ENCODE measurements at regions not wholly inside any gene's neighbourhood (a gene's known extent, or its start where the extent isn't known, plus 50 kb on each side); places are given as distances from the start of the nearest gene placed in this dataset.
"Not testable (repeated sequence)": the region's sequence is repeated elsewhere in the genome, so short reads cannot be mapped to it uniquely, and the experiment has no call there.

DNA sequence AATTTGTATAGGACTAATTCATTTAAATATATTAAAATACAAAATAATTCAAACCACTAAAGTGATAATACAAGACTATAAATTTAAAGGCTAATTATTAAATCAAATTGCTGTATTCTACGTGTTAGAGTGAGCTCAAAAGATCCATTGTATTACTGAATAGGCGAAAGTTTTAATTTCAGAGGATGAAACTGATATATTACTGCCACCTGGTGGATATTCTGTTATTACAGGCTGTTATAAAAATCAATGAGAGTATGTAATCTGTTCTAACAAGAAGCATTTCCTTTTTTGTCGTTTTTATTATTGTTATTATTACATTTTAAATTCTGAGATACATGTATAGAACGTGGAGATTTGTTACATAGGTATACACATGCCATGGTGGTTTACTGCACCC, 1239.6 kb upstream of the USP9Y start:
- H3K27me3 ChIP-seq; H3K4me3 ChIP-seq; H3K4me1 ChIP-seq; DNase-seq (ENCODE audit: extremely low spot score); H3K27ac ChIP-seq (replicated peaks in 1 of 4); H3K9me3 ChIP-seq; H3K36me3 ChIP-seq; intact Hi-C loops (cut with DNase I): not testable (repeated sequence)
- TF ChIP-seq, protein P1, sequence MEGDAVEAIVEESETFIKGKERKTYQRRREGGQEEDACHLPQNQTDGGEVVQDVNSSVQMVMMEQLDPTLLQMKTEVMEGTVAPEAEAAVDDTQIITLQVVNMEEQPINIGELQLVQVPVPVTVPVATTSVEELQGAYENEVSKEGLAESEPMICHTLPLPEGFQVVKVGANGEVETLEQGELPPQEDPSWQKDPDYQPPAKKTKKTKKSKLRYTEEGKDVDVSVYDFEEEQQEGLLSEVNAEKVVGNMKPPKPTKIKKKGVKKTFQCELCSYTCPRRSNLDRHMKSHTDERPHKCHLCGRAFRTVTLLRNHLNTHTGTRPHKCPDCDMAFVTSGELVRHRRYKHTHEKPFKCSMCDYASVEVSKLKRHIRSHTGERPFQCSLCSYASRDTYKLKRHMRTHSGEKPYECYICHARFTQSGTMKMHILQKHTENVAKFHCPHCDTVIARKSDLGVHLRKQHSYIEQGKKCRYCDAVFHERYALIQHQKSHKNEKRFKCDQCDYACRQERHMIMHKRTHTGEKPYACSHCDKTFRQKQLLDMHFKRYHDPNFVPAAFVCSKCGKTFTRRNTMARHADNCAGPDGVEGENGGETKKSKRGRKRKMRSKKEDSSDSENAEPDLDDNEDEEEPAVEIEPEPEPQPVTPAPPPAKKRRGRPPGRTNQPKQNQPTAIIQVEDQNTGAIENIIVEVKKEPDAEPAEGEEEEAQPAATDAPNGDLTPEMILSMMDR (IDR thresholded peaks at IDR 0.05): peak in 1 of 3 experiments; percentile 39
- no CpG with 5 or more reads among the region's 4 CpGs for whole genome bisulfite sequencing

DNA sequence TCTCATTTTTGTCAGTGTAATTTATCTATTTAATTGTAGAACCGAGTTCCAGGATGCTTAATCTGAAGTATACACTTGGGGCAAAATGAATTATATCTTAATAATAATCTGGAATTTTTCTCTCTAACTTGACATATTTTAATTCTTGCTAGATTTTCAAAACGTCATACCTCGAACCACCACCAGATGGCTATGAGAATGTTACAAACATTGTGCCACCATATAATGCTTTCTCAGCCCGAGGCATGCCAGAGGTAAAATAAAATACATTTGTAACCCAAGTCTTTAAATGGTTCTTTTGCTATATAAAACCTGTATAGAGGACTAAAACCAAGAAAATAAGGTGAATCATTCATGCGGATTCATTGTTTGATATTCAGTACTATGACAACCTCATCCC, 1234.3 kb upstream of the USP9Y start:
- H3K27me3 ChIP-seq; H3K27ac ChIP-seq (replicated peaks in 1 of 4); intact Hi-C loops (cut with DNase I); H3K36me3 ChIP-seq; DNase-seq (ENCODE audit: extremely low spot score); H3K4me3 ChIP-seq; H3K4me1 ChIP-seq; H3K9me3 ChIP-seq: not testable (repeated sequence)
- WGBS: no CpG with 5 or more reads among the region's 5 CpGs
